Mononuclear cell (primary cell): ENCODE measurements at regions not wholly inside any gene's neighbourhood (a gene's known extent, or its start where the extent isn't known, plus 50 kb on each side); places are given as distances from the start of the nearest gene placed in this dataset.
"Not testable (repeated sequence)": the region's sequence is repeated elsewhere in the genome, so short reads cannot be mapped to it uniquely, and the experiment has no call there.

Source experiments
- H3K27me3 ChIP-seq: 2 replicates; pipeline ENCODE4 v1.6.0; 2011; ENCODE audit warnings: low read length, control low read depth; ENCODE audit not compliant: insufficient read depth
- H3K4me1 ChIP-seq: 2 replicates; pipeline ENCODE4 v1.5.1; 2011; ENCODE audit warnings: mild to moderate bottlenecking, low read length, control low read depth; ENCODE audit not compliant: insufficient read depth
- H3K4me3 ChIP-seq: 2 replicates; pipeline ENCODE4 v1.5.1; 2011; ENCODE audit warnings: mild to moderate bottlenecking, low read length, moderate library complexity
- H3K9me3 ChIP-seq: 2 replicates; pipeline ENCODE4 v1.5.1; 2011; ENCODE audit warnings: low read depth, mild to moderate bottlenecking, control low read depth, low read length

GRCh38 chr12:75650595-75651341 is 139.4 kb upstream of the KRR1 start:
- Histone ChIP-seq H3K9me3 (no peaks in the 10 kb centered on the region), H3K27me3 (no peaks in the 10 kb centered on the region), H3K4me3 (no peak overlapping the region), H3K4me1 (no peaks in the 10 kb centered on the region)

GRCh38 chr12:75650100-75650499 is 138.7 kb upstream of the KRR1 start:
- Histone ChIP-seq H3K27me3 (no peaks in the 10 kb centered on the region), H3K9me3 (no peaks in the 10 kb centered on the region), H3K4me1 (no peaks in the 10 kb centered on the region), H3K4me3 (no peak overlapping the region)

GRCh38 chr12:75648856-75649255 is 137.4 kb upstream of the KRR1 start:
- Histone ChIP-seq H3K27me3 (no peaks in the 10 kb centered on the region), H3K9me3 (no peaks in the 10 kb centered on the region), H3K4me3 (no peak overlapping the region), H3K4me1 (no peaks in the 10 kb centered on the region)

GRCh38 chr12:75646329-75647210 is 135.2 kb upstream of the KRR1 start:
- Histone ChIP-seq H3K4me3 (no peak overlapping the region), H3K4me1 (peaks cover 1% of the 10 kb centered on the region), H3K9me3 (no peaks in the 10 kb centered on the region), H3K27me3 (no peaks in the 10 kb centered on the region)

- no peaks in the 10 kb centered on the region for H3K27me3 ChIP-seq
- H3K4me1 ChIP-seq = peaks cover 5% of the 10 kb centered on the region
- no peak overlapping the region for H3K4me3 ChIP-seq
- no peaks in the 10 kb centered on the region for H3K9me3 ChIP-seq
These were observed 133.2 kb upstream of the KRR1 start for GRCh38 chr12:75644472-75645072.

GRCh38 chr12:75643119-75643518 is 131.7 kb upstream of the KRR1 start:
- H3K4me1 ChIP-seq, H3K9me3 ChIP-seq, H3K4me3 ChIP-seq, H3K27me3 ChIP-seq: not testable (repeated sequence)

GRCh38 chr12:75642226-75642625 is 130.8 kb upstream of the KRR1 start:
- Histone ChIP-seq H3K4me3 (no peak overlapping the region), H3K9me3 (no peaks in the 10 kb centered on the region), H3K27me3 (no peaks in the 10 kb centered on the region), H3K4me1 (peaks cover 5% of the 10 kb centered on the region)

- Histone ChIP-seq H3K4me3 (no peak overlapping the region), H3K4me1 (peaks cover 5% of the 10 kb centered on the region), H3K9me3 (no peaks in the 10 kb centered on the region), H3K27me3 (no peaks in the 10 kb centered on the region)
These were observed 129.8 kb upstream of the KRR1 start for GRCh38 chr12:75641031-75641780.

GRCh38 chr12:75638792-75639191 is 127.4 kb upstream of the KRR1 start:
- no peaks in the 10 kb centered on the region for H3K9me3 ChIP-seq

GRCh38 chr12:75636607-75637006 is 125.2 kb upstream of the KRR1 start:
- no peaks in the 10 kb centered on the region for H3K9me3 ChIP-seq
- no peak overlapping the region for H3K4me3 ChIP-seq
- peaks cover 4% of the 10 kb centered on the region for H3K4me1 ChIP-seq
- no peaks in the 10 kb centered on the region for H3K27me3 ChIP-seq

More at GRCh38 chr12:75638792-75639191, 127.4 kb upstream of the KRR1 start:
- Histone ChIP-seq H3K4me3 (no peak overlapping the region), H3K27me3 (no peaks in the 10 kb centered on the region), H3K4me1 (peaks cover 5% of the 10 kb centered on the region)

- no peaks in the 10 kb centered on the region for H3K9me3 ChIP-seq
- H3K27me3 ChIP-seq = no peaks in the 10 kb centered on the region
- H3K4me3 ChIP-seq = no peak overlapping the region
- no peaks in the 10 kb centered on the region for H3K4me1 ChIP-seq
These were observed 124.4 kb upstream of the KRR1 start for GRCh38 chr12:75635606-75636444.

GRCh38 chr12:75634244-75635222 is 123.1 kb upstream of the KRR1 start:
- H3K27me3 ChIP-seq = no peaks in the 10 kb centered on the region
- H3K9me3 ChIP-seq = no peaks in the 10 kb centered on the region
- no peak overlapping the region for H3K4me3 ChIP-seq
- H3K4me1 ChIP-seq = no peaks in the 10 kb centered on the region

GRCh38 chr12:75633789-75634188 is 122.4 kb upstream of the KRR1 start:
- Histone ChIP-seq H3K4me3 (no peak overlapping the region), H3K27me3 (no peaks in the 10 kb centered on the region), H3K9me3 (no peaks in the 10 kb centered on the region), H3K4me1 (no peaks in the 10 kb centered on the region)
